ENCODE measurements at regions not wholly inside any gene's neighbourhood (a gene's known extent, or its start where the extent isn't known, plus 50 kb on each side); places are given as distances from the start of the nearest gene placed in this dataset.

- TF ChIP-seq ZBTB33 (IDR thresholded peaks at IDR 0.05), result no peak
- no peak for TF ChIP-seq IRF3 (IDR thresholded peaks at IDR 0.05)
- no peak for TF ChIP-seq NFXL1 (IDR thresholded peaks at IDR 0.05; ENCODE audit: borderline replicate concordance)
- no peak for TF ChIP-seq KLF5 (IDR thresholded peaks at IDR 0.05; ENCODE audit: partially characterized antibody)
These were observed 1614.7 kb downstream of the KHDRBS2 start (continued) for GRCh38 chr6:60671369-60671768.

GRCh38 chr6:60670036-60670435 lies 1616.0 kb downstream of the KHDRBS2 start:
- SMC1A ChIA-PET (ENCODE audit: uncharacterized antibody, unreplicated experiment), result no interaction called here
- no TSS peak for BruUV-seq (replicated peaks)
- intact Hi-C loops (cut with micrococcal nuclease; ENCODE audit: unreplicated experiment) (no loop called here), in situ Hi-C loops (cut with MboI) (no loop called here)
- no peak overlapping the region for H3K9ac ChIP-seq (ENCODE audit: control insufficient read depth, insufficient read depth, low read length)
- CTCF ChIA-PET, result no interaction called here
- RAD21 ChIA-PET (ENCODE audit: unreplicated experiment), result no interaction called here
- no peak for FAIRE-seq
- no peak overlapping the region for H2AFZ ChIP-seq (ENCODE audit: control insufficient read depth, low read depth, low read length)
- POLR2A ChIA-PET, result no interaction called here
- no peak for ATAC-seq
- H3K4me3 ChIP-seq, result no peak overlapping the region
- H3K36me3 ChIP-seq (ENCODE audit: control insufficient read depth in 2 of 2, insufficient read depth in 2 of 2, low read length in 1 of 2), result no peaks in the 10 kb centered on the region
- H3K27ac ChIP-seq (ENCODE audit: control insufficient read depth, insufficient read depth), result no peak overlapping the region
- no peaks in the 10 kb centered on the region for H3K79me2 ChIP-seq (ENCODE audit: control insufficient read depth, insufficient read depth, low read length)
- no peak for DNase-seq (ENCODE audit: low read depth, low spot score)
- no peak overlapping the region for H3K4me2 ChIP-seq (ENCODE audit: control insufficient read depth, insufficient read depth)
- H3K9me3 ChIP-seq (replicated peaks; ENCODE audit: control insufficient read depth, insufficient read depth, low read length), result no peaks in the 10 kb centered on the region
- no peaks in the 10 kb centered on the region for H4K20me1 ChIP-seq (ENCODE audit: control insufficient read depth, insufficient read depth)
- no peaks in the 10 kb centered on the region for H3K4me1 ChIP-seq (ENCODE audit: control insufficient read depth, insufficient read depth, low read length)
- H3K27me3 ChIP-seq (replicated peaks in 1 of 2; ENCODE audit: control insufficient read depth in 2 of 2, insufficient read depth in 2 of 2, low read length in 1 of 2), result no peaks in the 10 kb centered on the region
- no peak for TF ChIP-seq SREBF1 (IDR thresholded peaks at IDR 0.05; ENCODE audit: low read length)
- no peak for TF ChIP-seq EGR1 (IDR thresholded peaks at IDR 0.05; ENCODE audit: borderline replicate concordance in 1 of 2, low read depth in 2 of 2, low read length in 2 of 2)
- no peak for TF ChIP-seq HCFC1 (IDR thresholded peaks at IDR 0.05; ENCODE audit: low read length)
- TF ChIP-seq ZNF384 (IDR thresholded peaks at IDR 0.05; ENCODE audit: borderline replicate concordance, low read depth, low read length), result no peak
- TF ChIP-seq ATF3 (IDR thresholded peaks at IDR 0.05; ENCODE audit: borderline replicate concordance, extremely low read depth, low read depth, low read length), result no peak
- TF ChIP-seq PKNOX1 (IDR thresholded peaks at IDR 0.05), result no peak
- TF ChIP-seq NFXL1 (IDR thresholded peaks at IDR 0.05; ENCODE audit: borderline replicate concordance), result no peak
- TF ChIP-seq MLLT1 (IDR thresholded peaks at IDR 0.05), result no peak
- TF ChIP-seq CHD1 (IDR thresholded peaks at IDR 0.05; ENCODE audit: low read depth, low read length), result no peak
- no peak for TF ChIP-seq ETV6 (conservative IDR thresholded peaks at IDR 0.05 in 1 of 2, IDR thresholded peaks at IDR 0.05 in 1 of 2; ENCODE audit: borderline replicate concordance in 1 of 2, low read depth in 1 of 2)
- TF ChIP-seq RELA (IDR thresholded peaks at IDR 0.05; ENCODE audit: borderline replicate concordance, partially characterized antibody), result no peak
- TF ChIP-seq SMC3 (IDR thresholded peaks at IDR 0.05; ENCODE audit: borderline replicate concordance, low read length), result no peak

All from GM12878 (cell line).